MM.1S (cell line): ENCODE measurements at regions not wholly inside any gene's neighbourhood (a gene's known extent, or its start where the extent isn't known, plus 50 kb on each side); places are given as distances from the start of the nearest gene placed in this dataset.

Experiments used
- DNase-seq: peaks from one replicate; pipeline ENCODE4 v3.0.0-alpha.2; 2015
- H2AFZ ChIP-seq: fragments of 300-600 bp; sonication (generic); 2 replicates; pipeline ENCODE4 v1.6.0; 2016; ENCODE audit warnings: antibody characterized with exemption, low read length
- H3F3A ChIP-seq: fragments of 300-600 bp; sonication (generic); 2 replicates; pipeline ENCODE4 v1.6.1; 2016; ENCODE audit warnings: mild to moderate bottlenecking, antibody characterized with exemption, low read length, moderate library complexity, mixed read lengths; ENCODE audit not compliant: insufficient read depth
- H3K27ac ChIP-seq: fragments of 300-600 bp; sonication (generic); 2 replicates; pipeline ENCODE4 v1.5.1; 2016; ENCODE audit warnings: mild to moderate bottlenecking, low read length
- H3K27me3 ChIP-seq: fragments of 300-600 bp; sonication (generic); replicated peaks from 2 replicates; pipeline ENCODE4 v1.6.0; 2016; ENCODE audit warnings: low read length; ENCODE audit not compliant: insufficient read depth
- H3K36me3 ChIP-seq: fragments of 300-600 bp; sonication (generic); replicated peaks from 2 replicates; pipeline ENCODE4 v1.6.1; 2016; ENCODE audit warnings: mild to moderate bottlenecking, low read length, mixed read lengths; ENCODE audit not compliant: insufficient read depth
- H3K4me1 ChIP-seq: fragments of 300-600 bp; sonication (generic); 2 replicates; pipeline ENCODE4 v1.6.1; 2016; ENCODE audit warnings: low read length, mixed read lengths
- H3K4me2 ChIP-seq: fragments of 300-600 bp; sonication (generic); 2 replicates; pipeline ENCODE4 v1.6.0; 2016; ENCODE audit warnings: low read depth, low read length
- H3K4me3 ChIP-seq: fragments of 300-600 bp; sonication (generic); 2 replicates; pipeline ENCODE4 v1.5.1; 2016; ENCODE audit warnings: low read length, mixed read lengths
- H3K79me2 ChIP-seq: fragments of 300-600 bp; sonication (generic); 2 replicates; pipeline ENCODE4 v1.6.1; 2016; ENCODE audit warnings: mixed run types, low read length, mixed read lengths
- H3K9ac ChIP-seq: fragments of 300-600 bp; sonication (generic); 2 replicates; pipeline ENCODE4 v1.6.1; 2016; ENCODE audit warnings: low read length, mixed read lengths
- H3K9me2 ChIP-seq: fragments of 300-600 bp; sonication (generic); replicated peaks from 2 replicates; pipeline ENCODE4 v1.6.1; 2016; ENCODE audit warnings: mild to moderate bottlenecking, low read length, mixed read lengths; ENCODE audit not compliant: insufficient read depth
- H3K9me3 ChIP-seq: fragments of 300-600 bp; sonication (generic); replicated peaks from 2 replicates; pipeline ENCODE4 v1.6.1; 2016; ENCODE audit warnings: mild to moderate bottlenecking, low read length, mixed read lengths; ENCODE audit not compliant: insufficient read depth
- H4K20me1 ChIP-seq: fragments of 300-600 bp; sonication (generic); 2 replicates; pipeline ENCODE4 v1.6.1; 2016; ENCODE audit warnings: mild to moderate bottlenecking, low read length, moderate library complexity, mixed read lengths; ENCODE audit not compliant: insufficient read depth
- CTCF ChIP-seq: fragments of 300-600 bp; sonication (generic); IDR thresholded peaks from 2 replicates; pipeline ENCODE4 v1.5.1; 2016; ENCODE audit warnings: antibody characterized with exemption, low read length, mixed read lengths
- EZH2 ChIP-seq: fragments of 300-600 bp; sonication (generic); optimal IDR thresholded peaks from 2 replicates; pipeline ENCODE3; 2017; ENCODE audit warnings: low read depth, mild to moderate bottlenecking, antibody characterized with exemption, low read length, mixed read lengths
- EZH2phosphoT487 ChIP-seq: fragments of 300-600 bp; sonication (generic); IDR thresholded peaks from 2 replicates; pipeline ENCODE4 v1.6.1; 2018; ENCODE audit warnings: antibody characterized with exemption, low read length

GRCh38 chr1:59105548-59106507, 191.1 kb upstream of the FGGY start:
- Histone ChIP-seq H3K4me1 (no peaks in the 10 kb centered on the region), H2AFZ (no peak overlapping the region), H3F3A (no peaks in the 10 kb centered on the region), H3K9ac (no peak overlapping the region), H3K9me2 (no peaks in the 10 kb centered on the region), H3K4me3 (no peak overlapping the region), H3K79me2 (no peaks in the 10 kb centered on the region), H4K20me1 (no peaks in the 10 kb centered on the region), H3K27me3 (no peaks in the 10 kb centered on the region), H3K27ac (no peak overlapping the region), H3K4me2 (no peak overlapping the region), H3K36me3 (no peaks in the 10 kb centered on the region), H3K9me3 (no peaks in the 10 kb centered on the region)
- no peak for DNase-seq
- TF ChIP-seq CTCF = no peak
- no peak for TF ChIP-seq EZH2
- no peak for TF ChIP-seq EZH2phosphoT487

GRCh38 chr1:59107516-59107915, 189.4 kb upstream of the FGGY start:
- no peak overlapping the region for H2AFZ ChIP-seq

GRCh38 chr1:59107916-59108315, 189.0 kb upstream of the FGGY start:
- DNase-seq = no peak

More at GRCh38 chr1:59107516-59107915, 189.4 kb upstream of the FGGY start:
- Histone ChIP-seq H3K79me2 (no peaks in the 10 kb centered on the region), H3K36me3 (no peaks in the 10 kb centered on the region), H4K20me1 (no peaks in the 10 kb centered on the region), H3K9me3 (no peaks in the 10 kb centered on the region), H3K27me3 (no peaks in the 10 kb centered on the region), H3K4me1 (no peaks in the 10 kb centered on the region), H3K27ac (no peak overlapping the region), H3K4me2 (no peak overlapping the region), H3K9ac (no peak overlapping the region), H3F3A (no peaks in the 10 kb centered on the region), H3K9me2 (no peaks in the 10 kb centered on the region), H3K4me3 (no peak overlapping the region)
- TF ChIP-seq CTCF (no peak), EZH2 (no peak)
- no peak for DNase-seq

More at GRCh38 chr1:59107916-59108315, 189.0 kb upstream of the FGGY start:
- H3K4me1 ChIP-seq = no peaks in the 10 kb centered on the region
- H3K36me3 ChIP-seq = no peaks in the 10 kb centered on the region
- H3K4me2 ChIP-seq = no peak overlapping the region
- no peak overlapping the region for H3K27ac ChIP-seq
- H3K9me2 ChIP-seq = no peaks in the 10 kb centered on the region
- no peaks in the 10 kb centered on the region for H3K9me3 ChIP-seq
- no peak overlapping the region for H3K4me3 ChIP-seq
- no peaks in the 10 kb centered on the region for H3F3A ChIP-seq
- H2AFZ ChIP-seq = no peak overlapping the region
- H3K9ac ChIP-seq = no peak overlapping the region
- no peak for TF ChIP-seq EZH2
- TF ChIP-seq EZH2phosphoT487 = no peak
- TF ChIP-seq CTCF = no peak
- no peaks in the 10 kb centered on the region for H4K20me1 ChIP-seq
- no peaks in the 10 kb centered on the region for H3K27me3 ChIP-seq
- no peaks in the 10 kb centered on the region for H3K79me2 ChIP-seq
